GM19468 (cell line): ENCODE measurements at regions not wholly inside any gene's neighbourhood (a gene's known extent, or its start where the extent isn't known, plus 50 kb on each side); places are given as distances from the start of the nearest gene placed in this dataset.
"Not testable (repeated sequence)": the region's sequence is repeated elsewhere in the genome, so short reads cannot be mapped to it uniquely, and the experiment has no call there.

Experiments used
- ATAC-seq: cut with Tn5 transposase; IDR thresholded peaks from one replicate; pipeline ENCODE4 v1.9.1; 2021; ENCODE audit warnings: mild to moderate bottlenecking, moderate library complexity, moderate number of reproducible peaks; ENCODE audit not compliant: unreplicated experiment; ENCODE audit errors: extremely low read depth

- ATAC-seq = no peak
Observed at GRCh38 chr18:66440433-66440832, 163.5 kb downstream of the CDH19 start.

- no peak for ATAC-seq
Observed at GRCh38 chr18:66439670-66440069, 164.2 kb downstream of the CDH19 start.

- ATAC-seq = no peak
Observed at GRCh38 chr18:66438711-66439536, 165.0 kb downstream of the CDH19 start.

- ATAC-seq = no peak
Observed at GRCh38 chr18:66432636-66433035, 171.3 kb downstream of the CDH19 start.

GRCh38 chr18:66428795-66429194 is 175.1 kb downstream of the CDH19 start:
- ATAC-seq = no peak

- ATAC-seq = no peak
Observed at GRCh38 chr18:66419400-66419799, 184.5 kb downstream of the CDH19 start.

GRCh38 chr18:66410692-66411091 is 193.2 kb downstream of the CDH19 start:
- ATAC-seq = no peak

GRCh38 chr18:66395671-66396218 is 208.1 kb downstream of the CDH19 start:
- no peak for ATAC-seq

- ATAC-seq = no peak
Observed at GRCh38 chr18:66393463-66393862, 210.4 kb downstream of the CDH19 start.

GRCh38 chr18:66377291-66377690 is 226.6 kb downstream of the CDH19 start:
- no peak for ATAC-seq

- not testable (repeated sequence) for ATAC-seq
Observed at GRCh38 chr18:66375391-66375790, 228.5 kb downstream of the CDH19 start.

GRCh38 chr18:66346833-66347588 is 256.9 kb downstream of the CDH19 start:
- ATAC-seq = no peak

- ATAC-seq = no peak
Observed at GRCh38 chr18:66344227-66344626, 259.7 kb downstream of the CDH19 start.

GRCh38 chr18:66342577-66342976 is 261.3 kb downstream of the CDH19 start:
- no peak for ATAC-seq

- ATAC-seq = no peak
Observed at GRCh38 chr18:66334534-66334933, 269.4 kb downstream of the CDH19 start.

GRCh38 chr18:66329716-66330115 is 274.2 kb downstream of the CDH19 start:
- ATAC-seq = no peak

GRCh38 chr18:66328296-66328878 is 275.5 kb downstream of the CDH19 start:
- ATAC-seq = no peak

- ATAC-seq = no peak
Observed at GRCh38 chr18:66325251-66325650, 278.6 kb downstream of the CDH19 start.

- ATAC-seq = no peak
Observed at GRCh38 chr18:66324616-66325015, 279.3 kb downstream of the CDH19 start.

- no peak for ATAC-seq
Observed at GRCh38 chr18:66317243-66318090, 286.4 kb downstream of the CDH19 start.
